Fibroblast of skin of left biceps (primary cell): ENCODE measurements at regions not wholly inside any gene's neighbourhood (a gene's known extent, or its start where the extent isn't known, plus 50 kb on each side); places are given as distances from the start of the nearest gene placed in this dataset.

Experiments used
- DNase-seq, 2 experiments: peaks; one replicate each; pipeline ENCODE4 v3.0.0-alpha.2; 2013; ENCODE audit warnings: low read depth in 2 of 2

GRCh38 chr21:24895885-24896734, 711.2 kb downstream of the MRPL39 start:
- DNase-seq = peak; percentile 17

- DNase-seq = no peak
Observed at GRCh38 chr21:24894324-24894723, 713.0 kb downstream of the MRPL39 start.

GRCh38 chr21:24890021-24890420, 717.3 kb downstream of the MRPL39 start:
- no peak for DNase-seq

GRCh38 chr21:24881506-24881905, 725.8 kb downstream of the MRPL39 start:
- peak; percentile 26 to 32 for DNase-seq

- DNase-seq = no peak
Observed at GRCh38 chr21:24870633-24871032, 736.6 kb downstream of the MRPL39 start.

- no peak for DNase-seq
Observed at GRCh38 chr21:24869862-24870261, 737.4 kb downstream of the MRPL39 start.

- no peak for DNase-seq
Observed at GRCh38 chr21:24868117-24868516, 739.2 kb downstream of the MRPL39 start.

- DNase-seq = no peak
Observed at GRCh38 chr21:24861471-24861870, 745.8 kb downstream of the MRPL39 start.

GRCh38 chr21:24856326-24856725, 751.0 kb downstream of the MRPL39 start:
- DNase-seq = no peak

GRCh38 chr21:24852610-24853195, 754.6 kb downstream of the MRPL39 start:
- no peak for DNase-seq

GRCh38 chr21:24850121-24850520, 757.2 kb downstream of the MRPL39 start:
- no peak for DNase-seq

GRCh38 chr21:24844671-24845070, 762.6 kb downstream of the MRPL39 start:
- no peak for DNase-seq

GRCh38 chr21:24840287-24840686, 767.0 kb downstream of the MRPL39 start:
- DNase-seq = no peak

- no peak for DNase-seq
Observed at GRCh38 chr21:24832961-24833360, 774.3 kb downstream of the MRPL39 start.

GRCh38 chr21:24829397-24829796, 777.9 kb downstream of the MRPL39 start:
- DNase-seq = no peak

- DNase-seq = no peak
Observed at GRCh38 chr21:24826822-24827221, 780.5 kb downstream of the MRPL39 start.

- DNase-seq = no peak
Observed at GRCh38 chr21:24825348-24825747, 781.9 kb downstream of the MRPL39 start.

- DNase-seq = no peak
Observed at GRCh38 chr21:24824209-24824608, 783.1 kb downstream of the MRPL39 start.

- DNase-seq = no peak
Observed at GRCh38 chr21:24823247-24823646, 784.0 kb downstream of the MRPL39 start.

GRCh38 chr21:24785033-24785432, 822.2 kb downstream of the MRPL39 start:
- no peak for DNase-seq

GRCh38 chr21:24781146-24781545, 826.1 kb downstream of the MRPL39 start:
- DNase-seq = no peak

- no peak for DNase-seq
Observed at GRCh38 chr21:24759348-24760075, 847.8 kb downstream of the MRPL39 start.

GRCh38 chr21:24738063-24738462, 869.2 kb downstream of the MRPL39 start:
- DNase-seq = no peak
